ENCODE measurements at regions not wholly inside any gene's neighbourhood (a gene's known extent, or its start where the extent isn't known, plus 50 kb on each side); places are given as distances from the start of the nearest gene placed in this dataset.

DNA sequence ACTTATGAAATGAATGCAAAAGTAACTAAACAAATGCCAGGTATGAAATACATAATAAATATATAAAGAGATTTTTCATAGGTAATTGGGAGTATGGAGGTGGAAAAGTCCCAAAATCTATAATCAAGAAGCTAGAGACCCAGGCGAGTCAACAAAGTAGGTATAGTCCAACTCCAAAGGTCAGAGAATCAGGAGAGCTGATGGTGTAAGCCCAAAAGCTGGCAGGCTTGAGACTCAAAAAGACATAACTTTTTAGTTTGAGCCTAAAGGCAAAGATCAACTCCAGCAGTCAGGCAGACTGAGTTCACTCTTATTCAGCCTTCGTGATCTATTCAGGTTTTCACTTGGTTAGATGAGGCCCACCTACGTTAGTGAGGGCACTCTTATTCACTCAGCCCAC, 157.4 kb upstream of the TMCO5A start:
- no peak for DNase-seq
- H4K20me1 ChIP-seq (ENCODE audit: insufficient read depth): no peaks in the 10 kb centered on the region
- H3K27ac ChIP-seq (ENCODE audit: low read depth in 2 of 2, low read length in 1 of 2): no peak overlapping the region
- ChIA-PET POLR2A (no interaction called here), CTCF (interaction anchor here (1.1 kb wide), 1 partner anchor 12 kb away, joined by 4 read pairs; no protein-coding TSS in a partner anchor)
- H3K4me3 ChIP-seq (ENCODE audit: low read depth in 2 of 2, low read length in 1 of 2): no peak overlapping the region
- H3K9me2 ChIP-seq: no peaks in the 10 kb centered on the region
- no peaks in the 10 kb centered on the region for H3K36me3 ChIP-seq (replicated peaks in 1 of 2; ENCODE audit: control insufficient read depth in 1 of 2, insufficient read depth in 2 of 2, low read length in 1 of 2)
- H3K4me1 ChIP-seq (ENCODE audit: control insufficient read depth in 1 of 2, insufficient read depth in 2 of 2, low read depth in 1 of 2, low read length in 1 of 2): peaks cover 0 to 8% of the 10 kb centered on the region in 2 experiments; a peak in 2 of 4 replicates
- peaks cover 16% of the 10 kb centered on the region for H3F3A ChIP-seq (replicated peaks; ENCODE audit: insufficient read depth)
- H3K4me2 ChIP-seq: no peak overlapping the region
- H3K79me2 ChIP-seq (ENCODE audit: insufficient read depth): no peaks in the 10 kb centered on the region
- TF ChIP-seq FOSL2 (IDR thresholded peaks at IDR 0.05; ENCODE audit: borderline replicate concordance, low read depth) (no peak), EZH2phosphoT487 (IDR thresholded peaks at IDR 0.05; ENCODE audit: borderline replicate concordance, low read depth) (no peak), ELF1 (IDR thresholded peaks at IDR 0.05) (no peak), TCF12 (IDR thresholded peaks at IDR 0.05) (no peak)
- TF ChIP-seq, protein P1, sequence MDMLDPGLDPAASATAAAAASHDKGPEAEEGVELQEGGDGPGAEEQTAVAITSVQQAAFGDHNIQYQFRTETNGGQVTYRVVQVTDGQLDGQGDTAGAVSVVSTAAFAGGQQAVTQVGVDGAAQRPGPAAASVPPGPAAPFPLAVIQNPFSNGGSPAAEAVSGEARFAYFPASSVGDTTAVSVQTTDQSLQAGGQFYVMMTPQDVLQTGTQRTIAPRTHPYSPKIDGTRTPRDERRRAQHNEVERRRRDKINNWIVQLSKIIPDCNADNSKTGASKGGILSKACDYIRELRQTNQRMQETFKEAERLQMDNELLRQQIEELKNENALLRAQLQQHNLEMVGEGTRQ (IDR thresholded peaks at IDR 0.05; ENCODE audit: borderline replicate concordance, low read depth, low read length): no peak
- no peak overlapping the region for H3K9ac ChIP-seq
- H3K27me3 ChIP-seq (ENCODE audit: insufficient read depth): no peaks in the 10 kb centered on the region
- no peak overlapping the region for H2AFZ ChIP-seq (ENCODE audit: low read depth)
- H3K9me3 ChIP-seq: peaks cover 6% of the 10 kb centered on the region; the same call in 1 of the 2 replicates
- WGBS (ENCODE audit: low lambda C conversion rate): 85% methylated on average over 3 of the region's 3 CpGs

DNA sequence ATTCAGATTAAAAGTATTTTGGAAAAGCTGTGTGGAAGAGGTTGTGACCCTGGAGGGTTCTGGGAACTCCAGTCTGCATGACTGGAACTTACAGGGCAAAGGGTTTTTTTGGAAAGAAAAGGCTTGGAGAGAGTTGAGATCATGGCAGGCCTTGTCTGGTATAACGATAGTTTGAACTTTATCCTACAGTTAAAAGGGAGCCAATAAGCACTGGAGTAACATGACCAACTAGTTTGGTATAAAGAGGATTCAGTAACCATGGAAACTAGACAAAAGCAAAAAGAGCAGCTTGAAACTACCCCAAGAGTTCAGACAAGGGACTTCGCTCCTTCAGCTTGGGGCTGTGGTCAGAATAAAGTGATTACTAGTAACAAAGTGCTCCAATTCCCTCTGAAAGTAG, 151.2 kb upstream of the TMCO5A start:
- TF ChIP-seq YY1 (IDR thresholded peaks at IDR 0.05; ENCODE audit: low read depth) (no peak), TAF1 (IDR thresholded peaks at IDR 0.05; ENCODE audit: borderline replicate concordance, low read depth, low read length) (no peak), MXI1 (IDR thresholded peaks at IDR 0.05; ENCODE audit: low read depth, low read length) (no peak), NRF1 (IDR thresholded peaks at IDR 0.05; ENCODE audit: low read depth, low read length) (no peak), FOSL2 (IDR thresholded peaks at IDR 0.05; ENCODE audit: borderline replicate concordance, low read depth) (no peak), SIN3A (IDR thresholded peaks at IDR 0.05; ENCODE audit: borderline replicate concordance, low read depth, low read length) (no peak), EP300 (IDR thresholded peaks at IDR 0.05; ENCODE audit: borderline replicate concordance in 1 of 2, low read depth in 1 of 2, low read length in 1 of 2) (no peak), RFX5 (IDR thresholded peaks at IDR 0.05; ENCODE audit: low read length) (no peak), POLR2AphosphoS5 (IDR thresholded peaks at IDR 0.05; ENCODE audit: low read depth, low read length) (no peak), FOXM1 (IDR thresholded peaks at IDR 0.05; ENCODE audit: low read depth) (no peak), RXRA (IDR thresholded peaks at IDR 0.05; ENCODE audit: borderline replicate concordance, low read depth) (no peak), FOXJ3 (CRISPR knock-in tag; IDR thresholded peaks at IDR 0.05) (no peak), NFIC (IDR thresholded peaks at IDR 0.05; ENCODE audit: borderline replicate concordance) (no peak)
- TF ChIP-seq, protein P2, sequence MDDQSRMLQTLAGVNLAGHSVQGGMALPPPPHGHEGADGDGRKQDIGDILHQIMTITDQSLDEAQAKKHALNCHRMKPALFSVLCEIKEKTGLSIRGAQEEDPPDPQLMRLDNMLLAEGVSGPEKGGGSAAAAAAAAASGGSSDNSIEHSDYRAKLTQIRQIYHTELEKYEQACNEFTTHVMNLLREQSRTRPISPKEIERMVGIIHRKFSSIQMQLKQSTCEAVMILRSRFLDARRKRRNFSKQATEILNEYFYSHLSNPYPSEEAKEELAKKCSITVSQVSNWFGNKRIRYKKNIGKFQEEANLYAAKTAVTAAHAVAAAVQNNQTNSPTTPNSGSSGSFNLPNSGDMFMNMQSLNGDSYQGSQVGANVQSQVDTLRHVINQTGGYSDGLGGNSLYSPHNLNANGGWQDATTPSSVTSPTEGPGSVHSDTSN (IDR thresholded peaks at IDR 0.05): no peak
- Histone ChIP-seq H3K4me3 (ENCODE audit: low read depth in 2 of 2, low read length in 1 of 2) (no peak overlapping the region), H4K20me1 (ENCODE audit: insufficient read depth) (no peaks in the 10 kb centered on the region), H3F3A (replicated peaks; ENCODE audit: insufficient read depth) (no peaks in the 10 kb centered on the region), H3K27me3 (ENCODE audit: insufficient read depth) (no peaks in the 10 kb centered on the region), H3K36me3 (replicated peaks in 1 of 2; ENCODE audit: control insufficient read depth in 1 of 2, insufficient read depth in 2 of 2, low read length in 1 of 2) (no peaks in the 10 kb centered on the region), H3K9ac (no peak overlapping the region), H3K9me3 (no peaks in the 10 kb centered on the region), H3K27ac (ENCODE audit: low read depth in 2 of 2, low read length in 1 of 2) (no peak overlapping the region), H3K4me2 (no peak overlapping the region), H3K4me1 (ENCODE audit: control insufficient read depth in 1 of 2, insufficient read depth in 2 of 2, low read depth in 1 of 2, low read length in 1 of 2) (no peaks in the 10 kb centered on the region; a peak in 1 of 4 replicates), H3K9me2 (no peaks in the 10 kb centered on the region; the same call in 1 of the 2 replicates), H3K79me2 (ENCODE audit: insufficient read depth) (no peaks in the 10 kb centered on the region), H2AFZ (ENCODE audit: low read depth) (no peak overlapping the region)
- CTCF ChIA-PET: no interaction called here
- WGBS (ENCODE audit: low lambda C conversion rate): 86% methylated on average over 2 of the region's 2 CpGs
- DNase-seq: no peak
- POLR2A ChIA-PET: no interaction called here

Measured in SK-N-SH (cell line).